Stimulated activated CD4-positive, alpha-beta T cell treated with anti-CD3 and anti-CD28 coated beads, Interleukin-1b, Interleukin-23, amount 100 ng/mL, for 4 hours (primary cell): ENCODE measurements at regions not wholly inside any gene's neighbourhood (a gene's known extent, or its start where the extent isn't known, plus 50 kb on each side); places are given as distances from the start of the nearest gene placed in this dataset.

ENCODE experiments used
- DNase-seq, 2 donors: peaks; one replicate each; pipeline ENCODE4 v3.0.0-alpha.2; 2020; ENCODE audit warnings: low read depth in 2 of 2

DNA sequence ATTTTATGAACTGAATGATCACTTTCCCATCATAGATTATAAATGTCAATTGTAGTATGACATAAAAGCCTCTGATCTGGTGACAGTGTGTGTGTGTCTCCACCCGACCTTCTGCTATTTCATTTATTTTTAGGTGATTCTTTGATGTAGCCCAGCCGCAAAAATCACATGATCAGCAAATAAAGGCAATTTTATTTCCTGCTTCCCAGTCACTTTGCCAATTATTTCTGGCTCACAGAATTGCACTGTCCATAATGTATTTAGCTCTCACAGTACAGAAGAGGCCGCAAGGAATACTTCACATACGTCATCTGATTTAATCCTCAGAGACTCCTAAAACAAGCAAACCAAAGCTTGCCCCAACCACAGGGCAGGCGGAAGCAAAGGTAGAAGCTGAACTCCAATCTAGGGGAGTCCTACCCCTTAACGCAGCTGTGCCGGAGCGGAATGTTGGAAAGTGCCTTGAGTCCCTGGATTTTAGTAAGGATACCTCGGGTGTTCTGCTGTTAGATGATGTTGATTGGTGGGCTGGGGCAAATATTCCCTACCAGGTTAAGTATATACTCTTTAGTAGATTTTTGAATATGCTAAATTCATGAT lies 384.0 kb upstream of the IRX4 start:
- no peak for DNase-seq

DNA sequence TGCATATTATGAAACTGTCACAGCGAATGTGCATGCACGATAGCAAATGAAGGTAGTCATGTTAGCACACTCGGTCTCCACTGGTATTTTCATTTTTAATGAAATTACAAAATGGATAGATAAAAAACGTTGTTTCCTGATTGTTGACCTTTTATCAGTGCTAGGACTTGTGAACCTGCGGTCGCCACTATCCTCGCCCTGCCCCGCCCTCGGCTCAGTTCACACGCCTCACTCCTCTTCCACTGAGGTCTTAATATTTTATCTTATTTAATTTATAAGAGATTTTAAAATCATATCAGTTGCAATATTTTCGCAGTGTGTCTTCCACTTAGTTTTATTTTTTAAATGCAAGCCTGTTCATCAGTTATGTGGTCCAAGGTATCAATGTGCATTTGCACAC lies 382.6 kb upstream of the IRX4 start:
- DNase-seq, result no peak

DNA sequence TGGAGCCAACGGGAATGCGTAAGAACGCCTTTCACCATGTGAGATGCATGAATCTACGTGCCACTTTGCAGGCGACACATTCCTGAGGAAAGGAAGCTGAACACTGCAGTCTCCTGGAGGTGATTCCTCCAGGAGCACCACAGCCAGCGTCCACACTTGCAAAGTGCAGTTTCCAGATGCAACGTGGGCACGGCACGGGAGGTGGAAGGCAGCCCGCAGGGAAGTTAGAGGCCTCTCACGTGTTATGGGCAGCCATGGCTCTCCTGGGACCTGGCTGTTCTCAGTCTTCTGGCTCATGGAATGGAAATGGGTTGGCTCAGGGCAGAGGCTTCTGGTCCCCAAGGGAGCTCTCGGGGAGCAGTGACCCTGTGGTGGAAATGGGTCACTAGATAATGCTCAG lies 381.0 kb upstream of the IRX4 start:
- DNase-seq, result no peak

GRCh38 chr5:2262620-2263019 lies 379.9 kb upstream of the IRX4 start:
- no peak for DNase-seq

DNA sequence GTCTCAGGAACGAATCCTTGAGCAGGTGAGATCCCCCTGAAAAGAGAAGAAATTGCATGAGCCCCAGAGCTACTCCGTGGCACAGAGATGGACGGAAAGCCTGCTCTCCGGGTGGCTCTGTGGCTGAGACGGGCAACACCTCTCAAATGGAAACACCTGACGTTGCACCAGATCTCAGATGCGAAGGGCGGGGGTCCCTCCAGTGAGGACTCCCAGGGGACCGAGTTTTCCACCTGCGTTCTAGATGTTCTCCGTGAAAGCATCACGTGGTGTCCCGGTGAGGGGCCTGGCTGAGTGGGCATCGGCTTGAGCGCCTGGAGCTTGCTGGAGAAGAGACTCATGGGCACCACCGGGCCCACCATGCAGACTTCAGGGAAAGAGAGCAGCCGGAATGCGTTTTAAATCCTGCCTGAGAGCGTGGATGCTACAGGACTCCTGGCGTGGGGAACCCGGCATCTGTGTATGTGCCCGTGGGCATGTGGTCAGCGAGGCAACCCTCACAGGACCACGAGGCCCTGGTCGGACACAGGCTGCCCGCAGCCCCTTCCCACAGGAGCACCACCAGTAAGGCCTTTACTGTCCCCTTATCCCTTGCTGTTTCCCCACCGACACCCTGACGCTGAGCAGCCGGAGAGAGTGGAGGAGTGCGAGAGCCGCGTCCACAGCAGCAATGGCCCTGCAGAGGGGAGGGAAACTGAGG lies 378.4 kb upstream of the IRX4 start:
- no peak for DNase-seq

GRCh38 chr5:2260211-2261003 lies 377.7 kb upstream of the IRX4 start:
- DNase-seq, result no peak

DNA sequence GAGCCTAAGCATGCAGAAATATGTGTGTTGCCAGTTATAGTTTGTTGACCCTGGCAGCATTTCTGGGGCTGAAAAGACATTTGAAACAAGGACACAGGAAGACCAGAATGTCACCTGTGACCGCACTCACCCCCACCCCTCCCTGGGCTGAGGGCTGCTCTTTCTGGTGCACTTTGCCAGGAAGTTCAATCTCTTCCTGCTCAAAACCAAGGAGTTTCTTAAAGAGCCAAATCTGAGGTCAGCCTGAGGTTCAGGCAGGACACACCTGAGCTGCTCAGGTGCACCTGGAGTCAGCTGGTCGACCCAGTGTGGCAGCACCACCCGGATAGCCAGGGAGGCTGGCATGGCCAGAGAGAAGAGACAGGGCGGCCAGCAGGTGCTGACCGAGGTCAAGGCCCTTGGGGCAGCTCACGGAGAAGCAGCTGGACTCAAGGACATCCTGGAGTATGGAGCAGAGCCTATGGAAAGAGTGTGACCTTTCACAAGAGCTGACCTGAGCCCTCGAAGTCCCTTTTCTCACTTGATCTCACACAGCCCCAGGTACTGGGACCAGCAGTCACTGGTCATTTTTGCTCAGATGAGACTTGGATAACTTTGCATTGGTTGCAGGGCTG lies 376.9 kb upstream of the IRX4 start:
- DNase-seq, result no peak

GRCh38 chr5:2258861-2259260 lies 376.1 kb upstream of the IRX4 start:
- no peak for DNase-seq

DNA sequence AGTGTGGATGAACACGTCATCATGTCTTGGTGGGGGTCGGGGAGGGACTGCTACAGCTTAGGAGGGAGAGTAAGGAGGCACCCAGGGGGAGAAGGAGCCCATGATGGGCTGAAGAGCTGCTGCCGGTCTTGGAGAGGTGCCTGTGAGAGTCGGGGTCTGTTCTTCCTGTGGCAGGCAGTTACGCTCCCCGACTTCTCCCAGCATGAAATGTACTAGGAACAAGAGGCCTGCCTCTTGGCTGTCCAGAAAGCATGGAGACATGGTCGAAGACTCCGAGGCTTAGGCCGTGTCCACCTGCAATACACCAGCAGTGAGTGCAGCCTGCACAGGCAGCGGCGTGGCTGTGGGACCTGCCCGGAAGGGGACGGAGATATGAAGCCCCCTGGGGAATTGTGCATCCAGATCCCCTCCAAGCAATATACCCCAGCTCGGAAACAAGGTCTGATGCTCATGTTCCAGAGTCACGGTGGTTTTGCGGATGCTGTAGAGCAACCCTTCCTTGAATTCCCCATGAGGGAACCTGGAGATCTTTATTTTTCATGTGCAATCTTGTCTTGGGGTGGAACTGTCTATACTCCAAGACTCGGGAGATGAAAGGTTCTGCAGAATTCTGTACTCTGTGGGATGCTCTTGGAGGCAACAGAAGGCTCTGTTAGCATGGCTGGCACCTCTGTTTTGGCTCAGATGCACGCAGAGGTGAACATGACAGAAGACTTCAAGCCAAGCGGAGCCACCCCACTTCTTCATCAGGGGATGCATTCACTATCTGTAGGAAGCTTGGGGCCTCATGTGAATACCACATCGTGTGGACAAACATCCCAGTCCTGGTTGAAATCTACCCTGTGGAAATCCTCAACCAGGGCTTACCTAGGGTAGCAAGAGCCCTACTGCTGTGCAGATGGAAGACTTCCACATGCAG lies 374.9 kb upstream of the IRX4 start:
- no peak for DNase-seq

DNA sequence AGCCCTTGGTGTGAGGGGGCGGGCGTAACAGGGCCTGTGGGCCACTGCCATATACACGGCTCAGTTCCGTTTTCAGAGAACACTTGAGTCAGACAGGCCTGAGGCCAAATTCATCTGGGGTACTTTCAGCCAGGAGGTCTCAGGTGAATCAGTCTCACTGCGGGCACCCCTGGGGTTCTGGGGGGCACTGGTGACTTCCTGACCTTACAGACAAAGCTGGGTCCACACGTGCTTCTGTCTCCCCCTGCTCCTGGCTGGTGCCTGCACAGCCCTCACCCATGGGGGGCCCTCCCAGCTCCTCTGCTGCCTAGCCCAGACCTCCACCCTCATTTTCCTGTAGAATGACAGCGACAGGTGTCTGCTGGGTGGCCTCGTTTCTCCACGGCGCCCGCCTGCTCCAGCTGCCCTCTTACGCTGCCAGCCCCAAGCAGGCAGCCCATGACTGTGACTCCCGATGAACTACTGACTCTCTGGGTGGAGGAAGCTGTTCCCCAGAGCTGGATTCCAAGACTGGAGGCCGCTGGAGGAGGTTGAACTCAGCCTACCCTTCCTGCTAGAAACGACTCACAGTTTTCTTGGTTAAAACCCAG lies 374.1 kb upstream of the IRX4 start:
- DNase-seq, result no peak

DNA sequence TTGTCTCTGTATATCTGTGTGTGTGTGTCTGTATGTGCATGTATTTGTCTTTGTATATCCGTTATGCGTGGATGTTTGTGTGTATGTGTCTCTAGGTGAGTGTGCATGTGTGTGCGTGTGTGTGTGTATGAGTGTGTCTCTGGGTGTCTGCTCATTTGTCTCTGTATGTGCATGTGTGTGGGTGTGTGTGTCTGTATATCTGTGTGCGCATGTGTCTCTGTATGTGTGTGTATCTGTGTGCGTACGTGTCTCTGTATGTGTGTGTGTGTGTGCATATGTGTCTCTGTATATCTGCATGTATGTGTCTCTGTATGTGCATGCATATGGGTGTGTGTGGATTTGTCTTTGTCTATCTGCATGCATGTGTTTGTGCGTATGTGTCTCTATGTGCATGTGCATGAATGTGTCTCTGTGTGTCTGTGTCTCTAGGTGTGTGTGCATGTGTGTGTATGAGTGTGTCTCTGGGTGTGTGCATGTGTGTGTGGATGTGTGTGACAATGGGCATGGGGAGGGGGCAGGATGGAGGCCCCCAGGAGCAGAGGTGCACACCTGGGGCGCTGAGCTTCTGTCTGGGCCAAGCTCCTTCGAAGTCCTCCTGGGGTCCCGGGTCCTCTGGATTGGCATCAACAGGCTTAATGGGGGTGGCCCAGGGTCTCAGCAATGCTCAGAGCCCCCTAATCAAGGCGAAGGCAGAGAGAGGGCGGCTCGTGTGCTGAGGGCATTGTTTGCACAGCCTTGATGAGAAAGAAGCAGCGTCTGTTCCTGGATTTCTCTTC lies 373.4 kb upstream of the IRX4 start:
- DNase-seq, result no peak

- DNase-seq, result no peak
Measured at GRCh38 chr5:2254880-2255750, 372.4 kb upstream of the IRX4 start.

DNA sequence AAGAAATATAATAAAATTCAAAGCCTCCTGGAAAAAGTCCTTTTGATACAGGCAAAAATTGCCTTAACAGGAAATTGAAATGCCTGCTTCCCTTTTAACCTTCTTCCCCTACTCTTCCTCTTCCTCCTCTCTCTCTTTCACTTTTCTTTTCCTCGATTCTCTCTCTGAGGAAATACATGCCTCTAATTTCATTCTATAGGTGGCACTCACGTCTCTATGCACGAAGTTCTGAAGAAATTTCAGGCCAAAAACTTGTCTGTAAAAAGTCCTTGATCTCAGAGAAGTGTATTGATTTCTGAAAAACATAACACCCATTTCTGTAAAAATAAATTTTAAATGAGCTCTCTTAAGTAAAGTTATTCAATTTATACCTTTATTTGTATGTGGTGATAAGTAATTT lies 371.7 kb upstream of the IRX4 start:
- DNase-seq, result no peak

DNA sequence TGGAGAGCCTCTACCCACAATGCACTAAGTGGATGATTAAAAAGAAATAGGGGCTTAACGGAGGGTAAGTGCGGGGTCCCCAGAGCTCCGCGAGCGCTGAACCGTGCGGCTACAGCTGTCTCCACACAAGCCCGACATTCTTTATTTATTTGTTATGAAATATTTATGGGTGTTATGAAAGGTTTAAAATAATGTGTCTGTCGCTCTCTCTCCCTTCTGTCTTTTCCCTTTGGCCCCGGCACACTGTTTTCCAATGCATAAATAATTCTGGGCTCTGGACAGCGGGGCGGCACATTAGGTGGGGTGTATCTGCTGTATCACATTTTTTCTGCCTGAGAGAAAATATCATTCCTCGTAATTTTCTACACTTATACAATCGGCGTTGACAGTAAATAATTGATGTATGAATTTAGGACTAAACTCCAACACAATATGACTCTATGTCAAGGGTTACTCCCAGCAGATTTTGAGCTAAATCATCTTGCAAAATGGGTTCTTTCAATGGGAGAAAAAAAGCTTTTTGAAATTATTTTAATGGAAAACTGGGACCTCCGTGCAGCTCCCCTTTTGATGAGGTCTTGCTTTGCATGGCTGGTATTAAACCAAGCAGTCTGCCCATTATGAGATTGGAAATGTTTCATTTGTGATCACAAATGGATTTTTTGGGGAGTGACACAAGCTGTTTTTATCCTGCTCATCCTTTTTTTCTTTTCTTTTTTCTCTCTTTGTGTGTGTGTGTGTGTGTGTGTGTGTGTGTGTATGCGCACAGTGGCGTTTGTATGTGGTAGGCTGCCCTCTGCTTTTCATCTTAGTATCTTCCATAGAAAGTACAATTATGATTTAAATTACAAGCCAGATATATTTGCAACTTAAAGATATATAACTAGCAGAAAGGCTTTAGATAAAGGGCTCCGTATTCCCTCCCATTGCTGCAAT lies 370.6 kb upstream of the IRX4 start:
- no peak for DNase-seq

DNA sequence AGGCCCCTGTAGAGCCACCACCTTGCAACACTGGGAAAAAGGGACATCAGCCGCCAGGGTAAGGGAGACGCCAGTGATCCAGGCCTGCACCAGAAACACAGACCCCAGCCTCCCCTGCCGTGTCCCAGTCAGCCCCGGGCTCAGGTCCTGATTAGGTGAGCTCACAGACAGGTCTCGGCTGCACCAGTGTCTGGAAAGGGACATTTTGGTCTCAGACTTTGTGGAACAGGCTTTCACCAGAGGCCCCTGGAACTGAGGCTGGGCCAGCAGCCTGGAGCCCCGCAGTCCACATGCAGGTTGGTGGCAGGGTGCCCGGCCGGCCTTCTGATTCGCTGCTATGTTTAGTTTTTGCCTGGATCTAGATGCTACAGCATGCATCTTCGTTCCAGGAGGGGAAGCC lies 369.0 kb upstream of the IRX4 start:
- DNase-seq, result no peak

- DNase-seq, result no peak
Measured at GRCh38 chr5:2251298-2251697, 368.6 kb upstream of the IRX4 start.

DNA sequence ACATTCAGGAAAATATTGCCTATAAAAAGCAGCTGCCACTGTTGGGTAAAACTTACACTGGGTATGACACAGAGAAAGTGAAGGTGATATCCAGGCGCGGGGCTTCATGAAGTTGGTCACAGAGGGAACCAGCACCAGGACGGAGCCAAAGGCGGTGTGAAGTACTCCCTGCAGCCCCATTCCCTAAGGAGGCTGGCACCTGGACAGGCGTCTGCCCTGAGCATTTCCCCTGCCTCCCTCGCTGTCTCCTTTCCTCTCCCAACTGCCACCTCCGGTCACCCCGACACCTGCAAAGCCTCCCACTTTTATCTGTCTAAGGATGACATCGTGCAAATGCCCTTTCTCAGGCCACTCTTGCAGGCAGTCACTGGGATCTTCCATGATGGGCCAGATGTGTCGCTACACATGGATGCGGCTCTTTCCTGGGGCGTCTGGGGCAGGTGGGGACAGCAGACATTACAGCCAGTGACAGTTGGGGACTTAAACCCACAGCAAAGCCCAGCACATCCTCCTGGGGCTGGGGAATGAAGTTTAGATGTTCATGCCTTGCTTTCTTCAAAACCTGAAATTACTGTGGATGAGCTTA lies 367.7 kb upstream of the IRX4 start:
- DNase-seq, result no peak

GRCh38 chr5:2249442-2249841 lies 366.7 kb upstream of the IRX4 start:
- no peak for DNase-seq
